ENCODE measurements at regions not wholly inside any gene's neighbourhood (a gene's known extent, or its start where the extent isn't known, plus 50 kb on each side); places are given as distances from the start of the nearest gene placed in this dataset.
A peak's percentile ranks its signal among the peaks of the same experiment; 100 is the strongest.

DNA sequence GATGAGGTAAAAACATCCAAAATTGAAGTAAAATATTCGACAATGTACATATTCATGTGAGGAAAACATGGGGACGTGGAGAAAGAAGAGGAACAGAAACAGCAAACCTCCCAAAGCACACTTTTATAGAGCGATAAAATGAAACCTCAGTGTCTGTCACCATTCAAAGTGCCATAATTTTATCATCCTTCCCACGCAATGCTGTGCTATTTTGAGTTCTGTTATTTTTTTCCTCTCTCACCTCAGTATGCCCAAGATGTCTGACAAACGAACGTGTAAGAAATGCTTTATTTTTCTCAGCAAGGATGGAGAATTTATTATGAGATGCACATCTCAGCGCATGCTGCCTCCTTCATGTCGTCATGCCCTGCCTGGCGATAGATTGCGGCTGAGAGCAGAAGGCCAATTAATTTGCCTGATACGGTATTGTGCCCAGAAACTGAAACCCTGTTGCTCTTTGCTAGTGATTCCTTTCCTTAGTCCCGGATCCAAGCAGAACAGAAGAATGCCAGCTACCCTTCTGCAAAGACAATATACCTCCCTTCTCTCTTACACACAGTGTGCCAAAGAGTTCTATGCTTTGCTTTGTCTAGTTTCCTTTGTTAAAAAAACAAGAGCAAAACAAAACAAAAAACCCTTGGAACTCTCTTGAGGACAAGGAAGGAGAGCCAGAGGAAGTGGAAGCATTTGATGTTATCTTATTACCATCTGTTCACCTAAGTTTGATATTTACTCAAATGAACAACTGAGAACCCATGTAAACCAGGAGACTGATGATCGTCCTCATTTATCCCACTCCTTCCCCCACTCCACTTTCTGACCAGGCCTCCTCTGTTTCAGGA is 192.4 kb downstream of the SEMA6A start:
- no peaks in the 10 kb centered on the region for H3K36me3 Mint-ChIP-seq (ENCODE audit: low read depth, unreplicated experiment)
- peaks cover 14% of the 10 kb centered on the region for H3K27me3 Mint-ChIP-seq (ENCODE audit: unreplicated experiment)
- no peak for DNase-seq (ENCODE audit: low spot score)
- TF ChIP-seq, protein P1, sequence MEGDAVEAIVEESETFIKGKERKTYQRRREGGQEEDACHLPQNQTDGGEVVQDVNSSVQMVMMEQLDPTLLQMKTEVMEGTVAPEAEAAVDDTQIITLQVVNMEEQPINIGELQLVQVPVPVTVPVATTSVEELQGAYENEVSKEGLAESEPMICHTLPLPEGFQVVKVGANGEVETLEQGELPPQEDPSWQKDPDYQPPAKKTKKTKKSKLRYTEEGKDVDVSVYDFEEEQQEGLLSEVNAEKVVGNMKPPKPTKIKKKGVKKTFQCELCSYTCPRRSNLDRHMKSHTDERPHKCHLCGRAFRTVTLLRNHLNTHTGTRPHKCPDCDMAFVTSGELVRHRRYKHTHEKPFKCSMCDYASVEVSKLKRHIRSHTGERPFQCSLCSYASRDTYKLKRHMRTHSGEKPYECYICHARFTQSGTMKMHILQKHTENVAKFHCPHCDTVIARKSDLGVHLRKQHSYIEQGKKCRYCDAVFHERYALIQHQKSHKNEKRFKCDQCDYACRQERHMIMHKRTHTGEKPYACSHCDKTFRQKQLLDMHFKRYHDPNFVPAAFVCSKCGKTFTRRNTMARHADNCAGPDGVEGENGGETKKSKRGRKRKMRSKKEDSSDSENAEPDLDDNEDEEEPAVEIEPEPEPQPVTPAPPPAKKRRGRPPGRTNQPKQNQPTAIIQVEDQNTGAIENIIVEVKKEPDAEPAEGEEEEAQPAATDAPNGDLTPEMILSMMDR (IDR thresholded peaks at IDR 0.05; ENCODE audit: unreplicated experiment), result no peak
- no peak overlapping the region for H3K4me3 Mint-ChIP-seq (ENCODE audit: unreplicated experiment)
- H3K9me3 Mint-ChIP-seq (ENCODE audit: unreplicated experiment), result no peaks in the 10 kb centered on the region
- H3K4me1 Mint-ChIP-seq (ENCODE audit: unreplicated experiment), result peaks cover 65% of the 10 kb centered on the region
- H3K27ac Mint-ChIP-seq (ENCODE audit: unreplicated experiment), result peak overlapping the region; percentile 64

DNA sequence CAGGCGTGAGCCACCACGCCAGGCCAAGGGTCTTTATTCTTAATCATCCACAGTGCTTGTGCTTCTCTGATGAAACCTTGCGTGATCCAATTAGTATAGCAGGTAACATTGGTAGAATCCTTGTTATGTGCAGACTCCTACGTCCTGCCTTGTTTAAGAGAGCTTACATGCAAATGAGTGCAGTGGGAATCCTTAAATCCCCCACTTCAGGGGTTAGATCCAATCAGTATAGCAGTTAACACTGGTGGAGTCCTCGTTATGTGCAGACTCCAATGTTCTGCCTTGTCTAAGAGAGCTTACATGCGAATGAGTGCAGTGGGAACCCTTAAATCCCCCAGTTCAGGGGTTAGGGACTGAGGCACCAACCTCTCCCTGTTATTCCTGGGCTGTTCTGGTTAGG is 193.4 kb downstream of the SEMA6A start:
- Mint-ChIP-seq H3K9me3 (ENCODE audit: unreplicated experiment) (no peaks in the 10 kb centered on the region), H3K27me3 (ENCODE audit: unreplicated experiment) (peaks cover 14% of the 10 kb centered on the region), H3K4me1 (ENCODE audit: unreplicated experiment) (peaks cover 65% of the 10 kb centered on the region), H3K4me3 (ENCODE audit: unreplicated experiment) (no peak overlapping the region), H3K27ac (ENCODE audit: unreplicated experiment) (peak overlapping the region; percentile 64), H3K36me3 (ENCODE audit: low read depth, unreplicated experiment) (no peaks in the 10 kb centered on the region)
- TF ChIP-seq, protein P1 (IDR thresholded peaks at IDR 0.05; ENCODE audit: unreplicated experiment), result no peak
- DNase-seq (ENCODE audit: low spot score), result no peak

DNA sequence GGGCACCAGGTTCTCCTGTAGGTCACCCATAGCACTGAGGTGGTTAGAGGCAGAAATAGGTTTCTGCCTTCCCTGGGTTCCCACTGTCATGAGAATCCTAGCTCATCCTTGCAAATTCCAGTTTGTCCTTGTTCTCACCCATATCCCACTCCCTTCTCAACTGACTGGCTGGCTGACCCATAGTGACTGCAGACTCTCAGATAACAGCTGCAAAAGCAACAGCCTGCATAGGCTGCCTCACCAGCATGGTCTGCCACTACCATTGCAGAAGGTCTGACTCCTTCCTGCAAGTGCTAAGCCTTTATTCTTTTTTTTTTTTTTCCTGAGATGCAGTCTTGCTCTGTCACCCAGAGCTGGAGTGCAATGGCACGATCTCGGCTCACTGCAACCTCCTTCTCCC is 194.0 kb downstream of the SEMA6A start:
- H3K27me3 Mint-ChIP-seq (ENCODE audit: unreplicated experiment), result peaks cover 14% of the 10 kb centered on the region
- no peak overlapping the region for H3K4me3 Mint-ChIP-seq (ENCODE audit: unreplicated experiment)
- H3K27ac Mint-ChIP-seq (ENCODE audit: unreplicated experiment), result no peak overlapping the region
- no peaks in the 10 kb centered on the region for H3K9me3 Mint-ChIP-seq (ENCODE audit: unreplicated experiment)
- no peak for DNase-seq (ENCODE audit: low spot score)
- no peaks in the 10 kb centered on the region for H3K36me3 Mint-ChIP-seq (ENCODE audit: low read depth, unreplicated experiment)
- TF ChIP-seq, protein P1 (IDR thresholded peaks at IDR 0.05; ENCODE audit: unreplicated experiment), result no peak
- peaks cover 64% of the 10 kb centered on the region for H3K4me1 Mint-ChIP-seq (ENCODE audit: unreplicated experiment)

DNA sequence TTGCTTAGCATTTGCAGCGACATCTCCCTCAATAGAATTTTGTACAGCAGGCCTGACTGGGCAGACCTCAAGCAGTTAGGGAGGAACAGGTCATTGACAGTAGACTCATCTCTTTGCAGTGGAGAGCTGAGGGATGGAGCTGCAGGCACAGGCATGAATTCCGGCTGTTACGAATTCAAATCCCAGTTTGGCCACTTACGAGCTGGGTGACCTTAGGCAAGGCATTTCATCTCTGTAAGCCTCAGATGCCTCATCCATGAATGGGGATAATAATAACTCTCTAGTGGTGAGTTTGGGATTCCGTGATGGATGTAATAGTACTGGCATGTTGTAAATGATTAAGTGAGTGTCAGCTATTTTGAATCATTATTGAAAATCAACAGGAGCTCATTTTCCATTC is 195.3 kb downstream of the SEMA6A start:
- H3K27me3 Mint-ChIP-seq (ENCODE audit: unreplicated experiment), result peaks cover 12% of the 10 kb centered on the region
- TF ChIP-seq, protein P1 (IDR thresholded peaks at IDR 0.05; ENCODE audit: unreplicated experiment), result no peak
- H3K4me3 Mint-ChIP-seq (ENCODE audit: unreplicated experiment), result no peak overlapping the region
- DNase-seq (ENCODE audit: low spot score), result no peak
- no peaks in the 10 kb centered on the region for H3K9me3 Mint-ChIP-seq (ENCODE audit: unreplicated experiment)
- H3K4me1 Mint-ChIP-seq (ENCODE audit: unreplicated experiment), result peaks cover 72% of the 10 kb centered on the region
- no peak overlapping the region for H3K27ac Mint-ChIP-seq (ENCODE audit: unreplicated experiment)
- no peaks in the 10 kb centered on the region for H3K36me3 Mint-ChIP-seq (ENCODE audit: low read depth, unreplicated experiment)

DNA sequence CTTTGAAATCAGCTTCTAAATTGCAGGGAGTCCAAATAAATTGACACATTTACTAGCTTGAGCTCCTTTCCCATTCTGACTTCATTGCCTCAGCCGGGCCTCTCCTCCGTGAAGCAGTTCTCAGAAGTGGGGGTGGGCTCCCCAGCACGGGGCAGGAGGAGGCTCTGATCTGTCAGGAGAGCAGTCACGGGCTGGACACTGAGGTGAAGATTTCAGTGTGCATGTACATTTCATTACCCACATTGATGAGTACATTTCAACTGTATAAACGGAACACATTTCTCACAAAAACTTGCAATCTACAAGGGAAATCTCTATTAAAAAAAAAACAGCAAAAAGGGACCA is 195.9 kb downstream of the SEMA6A start:
- H3K9me3 Mint-ChIP-seq (ENCODE audit: unreplicated experiment), result no peaks in the 10 kb centered on the region
- TF ChIP-seq, protein P1 (IDR thresholded peaks at IDR 0.05; ENCODE audit: unreplicated experiment), result no peak
- H3K27ac Mint-ChIP-seq (ENCODE audit: unreplicated experiment), result no peak overlapping the region
- no peaks in the 10 kb centered on the region for H3K36me3 Mint-ChIP-seq (ENCODE audit: low read depth, unreplicated experiment)
- H3K4me3 Mint-ChIP-seq (ENCODE audit: unreplicated experiment), result no peak overlapping the region
- H3K4me1 Mint-ChIP-seq (ENCODE audit: unreplicated experiment), result peaks cover 74% of the 10 kb centered on the region
- peaks cover 12% of the 10 kb centered on the region for H3K27me3 Mint-ChIP-seq (ENCODE audit: unreplicated experiment)
- no peak for DNase-seq (ENCODE audit: low spot score)
